ENCODE measurements at regions not wholly inside any gene's neighbourhood (a gene's known extent, or its start where the extent isn't known, plus 50 kb on each side); places are given as distances from the start of the nearest gene placed in this dataset.

DNA sequence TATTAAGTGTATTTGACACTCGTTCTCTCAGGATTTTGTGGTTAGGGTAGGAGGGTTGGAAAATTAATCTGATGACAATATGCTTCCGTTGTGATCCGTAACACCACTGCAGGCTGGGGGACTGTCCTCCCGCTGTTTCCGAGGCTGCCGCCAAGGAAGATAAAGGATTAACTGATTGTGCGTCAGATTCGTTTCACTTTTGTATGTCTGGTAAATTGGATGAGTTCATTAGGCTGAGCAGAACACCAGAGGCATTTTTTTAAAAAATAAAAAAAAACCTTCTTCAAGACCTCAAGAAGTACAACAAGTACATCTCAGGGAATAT lies 486.7 kb upstream of the SALL1 start:
- Histone ChIP-seq H3K9me3 (ENCODE audit: control insufficient read depth in 4 of 4, insufficient read depth in 3 of 4, low read length in 3 of 4) (peaks cover 0 to 6% (median 0%) of the 10 kb centered on the region in 4 donors), H3K9ac (ENCODE audit: insufficient read depth in 1 of 2, low read length in 2 of 2) (no peak overlapping the region), H3K36me3 (ENCODE audit: control insufficient read depth in 4 of 4, insufficient read depth in 4 of 4, low read length in 4 of 4) (no peaks in the 10 kb centered on the region), H3K4me3 (no peak overlapping the region), H3K27ac (ENCODE audit: low read depth in 1 of 2, low read length in 1 of 2) (no peak overlapping the region), H3K4me1 (ENCODE audit: control insufficient read depth in 5 of 5, insufficient read depth in 5 of 5, low read length in 5 of 5) (peaks cover 0 to 2% (median 0%) of the 10 kb centered on the region in 5 donors), H3K27me3 (ENCODE audit: control insufficient read depth in 3 of 3, insufficient read depth in 3 of 3, low read length in 2 of 3) (peaks cover 0 to 14% (median 14%) of the 10 kb centered on the region in 3 donors)
- DNase-seq (no peak), ATAC-seq (ENCODE audit: insufficient read depth, low FRiP score) (no peak)
- TF ChIP-seq, protein P1, sequence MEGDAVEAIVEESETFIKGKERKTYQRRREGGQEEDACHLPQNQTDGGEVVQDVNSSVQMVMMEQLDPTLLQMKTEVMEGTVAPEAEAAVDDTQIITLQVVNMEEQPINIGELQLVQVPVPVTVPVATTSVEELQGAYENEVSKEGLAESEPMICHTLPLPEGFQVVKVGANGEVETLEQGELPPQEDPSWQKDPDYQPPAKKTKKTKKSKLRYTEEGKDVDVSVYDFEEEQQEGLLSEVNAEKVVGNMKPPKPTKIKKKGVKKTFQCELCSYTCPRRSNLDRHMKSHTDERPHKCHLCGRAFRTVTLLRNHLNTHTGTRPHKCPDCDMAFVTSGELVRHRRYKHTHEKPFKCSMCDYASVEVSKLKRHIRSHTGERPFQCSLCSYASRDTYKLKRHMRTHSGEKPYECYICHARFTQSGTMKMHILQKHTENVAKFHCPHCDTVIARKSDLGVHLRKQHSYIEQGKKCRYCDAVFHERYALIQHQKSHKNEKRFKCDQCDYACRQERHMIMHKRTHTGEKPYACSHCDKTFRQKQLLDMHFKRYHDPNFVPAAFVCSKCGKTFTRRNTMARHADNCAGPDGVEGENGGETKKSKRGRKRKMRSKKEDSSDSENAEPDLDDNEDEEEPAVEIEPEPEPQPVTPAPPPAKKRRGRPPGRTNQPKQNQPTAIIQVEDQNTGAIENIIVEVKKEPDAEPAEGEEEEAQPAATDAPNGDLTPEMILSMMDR (IDR thresholded peaks at IDR 0.05; ENCODE audit: control extremely low read depth, extremely low read depth): no peak
- 29 to 30% methylated on average over 8 of the region's 8 CpGs for WGBS, 2 donors

DNA sequence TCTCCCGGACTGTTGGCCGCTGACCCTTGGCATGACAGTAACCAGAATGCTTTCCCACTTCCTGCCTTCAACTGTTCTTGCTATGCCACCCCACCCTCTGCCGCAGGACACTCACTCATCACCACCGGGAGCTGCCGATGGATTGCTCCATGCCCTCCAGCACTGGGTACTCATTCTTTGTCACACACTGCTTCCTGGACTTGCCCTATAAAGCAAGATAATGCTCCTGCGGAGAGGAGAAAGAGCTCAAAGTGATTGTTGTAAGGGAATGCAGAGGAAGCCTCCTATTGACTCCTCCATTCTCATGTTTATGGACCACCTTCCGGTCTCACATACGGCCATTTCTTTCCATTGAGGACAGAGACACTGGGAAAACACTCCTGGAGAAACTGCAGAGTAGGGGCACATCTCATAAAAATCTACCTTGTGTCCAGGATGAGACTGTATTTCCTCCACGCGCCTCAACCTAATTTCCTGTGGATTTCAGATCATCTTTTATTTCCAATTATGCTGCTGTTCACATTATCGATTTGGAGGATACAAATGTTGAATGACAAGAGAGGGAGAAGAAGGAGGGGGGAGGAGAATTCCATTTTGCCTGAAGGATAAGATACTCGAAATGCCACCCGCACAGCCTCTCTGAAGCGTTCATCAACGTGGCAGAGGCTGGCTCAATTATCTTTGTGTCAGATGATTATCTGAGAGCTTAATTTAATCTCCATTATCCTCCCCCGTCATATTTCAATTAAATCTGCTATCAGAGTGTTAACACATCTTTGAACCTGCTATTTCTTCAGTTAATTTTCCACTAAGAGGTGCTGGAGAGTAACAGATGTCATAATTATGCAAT lies 486.1 kb upstream of the SALL1 start:
- no peaks in the 10 kb centered on the region for H3K36me3 ChIP-seq (ENCODE audit: control insufficient read depth in 4 of 4, insufficient read depth in 4 of 4, low read length in 4 of 4)
- TF ChIP-seq, protein P1 (IDR thresholded peaks at IDR 0.05; ENCODE audit: control extremely low read depth, extremely low read depth): no peak
- ATAC-seq (ENCODE audit: insufficient read depth, low FRiP score): no peak
- H3K27me3 ChIP-seq (ENCODE audit: control insufficient read depth in 3 of 3, insufficient read depth in 3 of 3, low read length in 2 of 3): peaks cover 0 to 14% (median 14%) of the 10 kb centered on the region in 3 donors
- H3K27ac ChIP-seq (ENCODE audit: low read depth in 1 of 2, low read length in 1 of 2): no peak overlapping the region
- 28% methylated on average over 16 of the region's 16 CpGs for WGBS, 2 donors
- H3K9ac ChIP-seq (ENCODE audit: insufficient read depth in 1 of 2, low read length in 2 of 2): no peak overlapping the region
- H3K4me1 ChIP-seq (ENCODE audit: control insufficient read depth in 5 of 5, insufficient read depth in 5 of 5, low read length in 5 of 5): peaks cover 0 to 2% (median 0%) of the 10 kb centered on the region in 5 donors
- no peak for DNase-seq
- H3K9me3 ChIP-seq (ENCODE audit: control insufficient read depth in 4 of 4, insufficient read depth in 3 of 4, low read length in 3 of 4): peaks cover 0 to 6% (median 0%) of the 10 kb centered on the region in 4 donors
- no peak overlapping the region for H3K4me3 ChIP-seq

DNA sequence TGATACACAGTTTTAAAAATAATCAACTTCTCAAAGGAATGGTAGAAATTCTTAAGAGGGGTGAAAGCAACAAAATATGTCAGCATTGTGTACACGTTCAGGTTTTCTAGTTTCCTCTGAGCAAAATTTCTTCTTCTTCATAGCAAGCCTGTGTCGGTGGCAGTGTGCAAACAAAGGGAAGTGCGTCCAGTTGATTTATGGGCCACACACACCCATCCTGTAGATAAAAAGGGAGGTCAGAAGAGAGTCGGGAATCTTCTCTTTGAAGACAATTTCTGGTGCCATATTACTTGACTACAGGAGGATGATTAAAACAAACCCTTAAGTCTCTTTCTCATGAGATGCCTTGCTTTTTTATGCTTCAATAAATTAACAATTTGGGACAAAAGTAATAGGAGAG lies 484.1 kb upstream of the SALL1 start:
- Histone ChIP-seq H3K36me3 (ENCODE audit: control insufficient read depth in 4 of 4, insufficient read depth in 4 of 4, low read length in 4 of 4) (no peaks in the 10 kb centered on the region), H3K27ac (ENCODE audit: low read depth in 1 of 2, low read length in 1 of 2) (no peak overlapping the region), H3K27me3 (ENCODE audit: control insufficient read depth in 3 of 3, insufficient read depth in 3 of 3, low read length in 2 of 3) (peaks cover 0 to 14% (median 14%) of the 10 kb centered on the region in 3 donors), H3K9me3 (ENCODE audit: control insufficient read depth in 4 of 4, insufficient read depth in 3 of 4, low read length in 3 of 4) (peaks cover 0 to 5% (median 0%) of the 10 kb centered on the region in 4 donors), H3K4me3 (no peak overlapping the region), H3K9ac (ENCODE audit: insufficient read depth in 1 of 2, low read length in 2 of 2) (no peak overlapping the region), H3K4me1 (ENCODE audit: control insufficient read depth in 5 of 5, insufficient read depth in 5 of 5, low read length in 5 of 5) (peaks cover 0 to 2% (median 0%) of the 10 kb centered on the region in 5 donors)
- WGBS, 2 donors: 6 to 7% methylated on average over 4 of the region's 4 CpGs
- DNase-seq (no peak), ATAC-seq (ENCODE audit: insufficient read depth, low FRiP score) (no peak)
- TF ChIP-seq, protein P1 (IDR thresholded peaks at IDR 0.05; ENCODE audit: control extremely low read depth, extremely low read depth): no peak

All from lung (tissue), 11 donors.